A549 (cell line): ENCODE measurements at regions not wholly inside any gene's neighbourhood (a gene's known extent, or its start where the extent isn't known, plus 50 kb on each side); places are given as distances from the start of the nearest gene placed in this dataset.

Experiments used
- ATAC-seq, 2 experiments: fragments of 200-7000 bp in 1 of 2; fragments of >200 bp in 1 of 2; cut with Nextera tagmentation in 1 of 2; cut with Tn5 transposase in 1 of 2; 3 replicates each; pipeline versions ENCODE4 v1.8.0 to v1.9.1; 2018 to 2020; ENCODE audit warnings: mild to moderate bottlenecking in 1 of 2, moderate library complexity in 1 of 2
- CTCF ChIA-PET: fragments of 300-600 bp; sonication (Branson Sonifier 250); formaldehyde crosslinking; extraction: SDS; loops from one replicate; lab custom pipeline; 2021; ENCODE audit warnings: antibody characterized with exemption, inconsistent platforms; lab: Yijun Ruan, JAX
- POLR2A ChIA-PET: fragments of 350-600 bp; formaldehyde crosslinking; extraction: SDS; loops from one replicate; lab custom pipeline; 2021; ENCODE audit warnings: antibody characterized with exemption, inconsistent platforms; lab: Yijun Ruan, JAX
- DNase-seq, 2 experiments: peaks; one replicate each; pipeline versions ENCODE4 v3.0.0 to v3.0.0-alpha.2; 2011 to 2016; ENCODE audit warnings: low read depth in 1 of 2, low spot score in 1 of 2
- FAIRE-seq: peaks from 2 replicates; lab custom pipeline; 2011; peaks lifted over from hg19 to GRCh38; lab: Jason Lieb, UNC
- H3K27ac ChIP-seq, 2 experiments: fragments of >200 bp; sonication (Bioruptor Twin); formaldehyde crosslinking; 3 replicates each; pipeline ENCODE4 v1.5.1; 2016 to 2017
- H3K4me1 ChIP-seq: fragments of >200 bp; sonication (Bioruptor Twin); formaldehyde crosslinking; 3 replicates; pipeline ENCODE4 v1.6.1; 2016
- H3K4me2 ChIP-seq: fragments of >200 bp; sonication (Bioruptor Twin); formaldehyde crosslinking; 3 replicates; pipeline ENCODE4 v1.6.1; 2016
- H3K4me3 ChIP-seq: fragments of >200 bp; sonication (Bioruptor Twin); formaldehyde crosslinking; 3 replicates; pipeline ENCODE4 v1.5.1; 2016
- H3K9me3 ChIP-seq: fragments of >200 bp; sonication (Bioruptor Twin); formaldehyde crosslinking; 3 replicates; pipeline ENCODE4 v1.6.1; 2016
- CBX2 ChIP-seq: fragments of 200-600 bp; sonication (generic); IDR thresholded peaks from 2 replicates; pipeline ENCODE4 v1.6.1; 2016; ENCODE audit warnings: low read depth, mild to moderate bottlenecking, borderline replicate concordance
- CBX8 ChIP-seq: fragments of 200-600 bp; sonication (generic); IDR thresholded peaks from 2 replicates; pipeline ENCODE4 v1.6.1; 2016
- CEBPB ChIP-seq, 2 experiments: fragments of >200 bp in 1 of 2; sonication (Bioruptor Twin) in 1 of 2; formaldehyde crosslinking in 1 of 2; IDR thresholded peaks; 2 replicates each; pipeline ENCODE4 v1.6.1; 2012 to 2016
- FOSL2 ChIP-seq, 2 experiments: fragments of 450-650 bp in 1 of 2; fragments of >200 bp in 1 of 2; sonication (Bioruptor Twin) in 1 of 2; formaldehyde crosslinking; IDR thresholded peaks; 2 replicates each; pipeline versions ENCODE4 v1.5.0 to v1.6.1; 2016 to 2020; ENCODE audit warnings: mild to moderate bottlenecking in 1 of 2, moderate library complexity in 1 of 2
- HDAC2 ChIP-seq: fragments of 200-600 bp; sonication (generic); IDR thresholded peaks from 2 replicates; pipeline ENCODE4 v1.6.1; 2016
- HEYL ChIP-seq: fragments of 250-450 bp; sonication (Bioruptor Pico); IDR thresholded peaks from 2 replicates; pipeline ENCODE4 v1.8.0; 2021; ENCODE audit warnings: mild to moderate bottlenecking, moderate library complexity
- HOXB13 ChIP-seq: fragments of 250-450 bp; sonication (Bioruptor Pico); IDR thresholded peaks from 2 replicates; pipeline ENCODE4 v1.5.0; 2020; ENCODE audit warnings: low read depth, mild to moderate bottlenecking, moderate library complexity
- HOXB5 ChIP-seq: fragments of 250-450 bp; sonication (Bioruptor Pico); IDR thresholded peaks from 2 replicates; pipeline ENCODE4 v1.5.0; 2020; ENCODE audit warnings: mild to moderate bottlenecking, moderate library complexity
- NPAS2 ChIP-seq: fragments of 250-450 bp; sonication (Bioruptor Pico); IDR thresholded peaks from 2 replicates; pipeline ENCODE4 v1.8.0; 2022; ENCODE audit warnings: mild to moderate bottlenecking, moderate library complexity, borderline replicate concordance
- NR3C1 ChIP-seq: fragments of >200 bp; sonication (Bioruptor Twin); formaldehyde crosslinking; IDR thresholded peaks from 3 replicates; pipeline ENCODE4 v1.6.1; 2017
- PHF8 ChIP-seq: fragments of 200-600 bp; sonication (generic); IDR thresholded peaks from 2 replicates; pipeline ENCODE4 v1.6.1; 2016; ENCODE audit warnings: low read depth, mild to moderate bottlenecking, antibody characterized with exemption, moderate library complexity, borderline replicate concordance
- POLR2AphosphoS2 ChIP-seq: conservative IDR thresholded peaks from 2 replicates; pipeline ENCODE4 v1.6.1; 2012; ENCODE audit warnings: low read length, improper control_type of control experiment, inconsistent platforms
- RARB ChIP-seq: fragments of 250-450 bp; sonication (Bioruptor Pico); IDR thresholded peaks from 2 replicates; pipeline ENCODE4 v1.8.0; 2021; ENCODE audit warnings: mild to moderate bottlenecking, moderate library complexity
- RFX5 ChIP-seq: fragments of 450-650 bp; IDR thresholded peaks from 2 replicates; pipeline ENCODE4 v1.7.1; 2014; ENCODE audit warnings: antibody characterized with exemption, mild to moderate bottlenecking, moderate library complexity
- SMC3 ChIP-seq: fragments of >200 bp; sonication (Bioruptor Twin); formaldehyde crosslinking; IDR thresholded peaks from 3 replicates; pipeline ENCODE4 v1.6.1; 2018; ENCODE audit warnings: inconsistent platforms
- TFCP2L1 ChIP-seq: fragments of 250-450 bp; sonication (Bioruptor Pico); IDR thresholded peaks from 2 replicates; pipeline ENCODE4 v1.5.0; 2021; ENCODE audit warnings: mild to moderate bottlenecking
- ZFP36 ChIP-seq: fragments of 450-650 bp; IDR thresholded peaks from 2 replicates; pipeline ENCODE4 v1.6.1; 2014; ENCODE audit warnings: borderline replicate concordance; ENCODE audit not compliant: partially characterized antibody
- WGBS: methylation state at CpG from one replicate; pipeline ENCODE4 v1.1.6; 2017; ENCODE audit errors: missing lambda C conversion rate; 5-methylcytosine and 5-hydroxymethylcytosine counted together
- TF ChIP-seq, protein P1 (sequence below): fragments of 250-450 bp; sonication (Bioruptor Pico); IDR thresholded peaks from 2 replicates; pipeline ENCODE4 v1.5.0; 2020; ENCODE audit warnings: low read depth, mild to moderate bottlenecking, moderate library complexity
- TF ChIP-seq, protein P2 (sequence below): fragments of 200-600 bp; sonication (generic); IDR thresholded peaks from 2 replicates; pipeline ENCODE4 v1.6.1; 2016; ENCODE audit warnings: antibody characterized with exemption, mild to moderate bottlenecking, moderate library complexity
- TF ChIP-seq, protein P3 (sequence below): IDR thresholded peaks from 2 replicates; pipeline ENCODE4 v1.6.1; 2012
- TF ChIP-seq, protein P4 (sequence below): IDR thresholded peaks from 2 replicates; pipeline ENCODE4 v1.6.1; 2012
- TF ChIP-seq, protein P5 (sequence below): IDR thresholded peaks from 2 replicates; pipeline ENCODE4 v1.6.1; 2012; ENCODE audit warnings: low read depth, borderline replicate concordance
- TF ChIP-seq, protein P6 (sequence below): fragments of 450-650 bp; IDR thresholded peaks from 2 replicates; pipeline ENCODE4 v1.6.1; 2014; ENCODE audit warnings: antibody characterized with exemption

DNA sequence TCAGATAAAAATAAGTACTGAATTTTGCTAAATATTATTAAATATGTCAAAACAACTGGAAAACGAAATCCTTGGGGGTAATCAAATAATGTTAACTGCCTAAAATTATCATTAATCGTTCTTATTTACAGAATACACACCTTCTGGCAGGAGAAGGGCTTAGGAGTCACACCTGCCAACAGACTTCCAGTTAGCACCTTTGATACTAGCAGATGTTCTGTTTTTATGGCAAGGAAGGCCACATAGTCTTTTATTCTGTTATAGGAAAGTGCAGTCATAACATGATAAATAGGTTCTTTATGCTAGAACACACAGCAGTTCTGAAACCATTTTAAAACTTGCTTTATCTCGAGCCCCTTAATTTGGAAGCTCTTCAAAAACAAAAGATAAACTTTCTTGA is 464.1 kb downstream of the UTRN start:
- Histone ChIP-seq H3K27ac (no peak overlapping the region), H3K9me3 (no peaks in the 10 kb centered on the region), H3K4me3 (no peak overlapping the region), H3K4me1 (no peaks in the 10 kb centered on the region), H3K4me2 (no peak overlapping the region)
- ChIA-PET CTCF (interaction anchor here (0.5 kb wide), 1 partner anchor 112 kb away, joined by 6 read pairs; no protein-coding TSS in a partner anchor), POLR2A (no interaction called here)
- WGBS, result 42% methylated on average over 3 of the region's 3 CpGs
- FAIRE-seq (no peak), ATAC-seq (no peak), DNase-seq (no peak)
- no peak for TF ChIP-seq CBX2
- no peak for TF ChIP-seq HOXB13 (CRISPR knock-in tag)
- TF ChIP-seq RFX5, result no peak
- TF ChIP-seq, protein P1, sequence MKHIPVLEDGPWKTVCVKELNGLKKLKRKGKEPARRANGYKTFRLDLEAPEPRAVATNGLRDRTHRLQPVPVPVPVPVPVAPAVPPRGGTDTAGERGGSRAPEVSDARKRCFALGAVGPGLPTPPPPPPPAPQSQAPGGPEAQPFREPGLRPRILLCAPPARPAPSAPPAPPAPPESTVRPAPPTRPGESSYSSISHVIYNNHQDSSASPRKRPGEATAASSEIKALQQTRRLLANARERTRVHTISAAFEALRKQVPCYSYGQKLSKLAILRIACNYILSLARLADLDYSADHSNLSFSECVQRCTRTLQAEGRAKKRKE (CRISPR knock-in tag), result no peak
- no peak for TF ChIP-seq SMC3
- TF ChIP-seq, protein P2, sequence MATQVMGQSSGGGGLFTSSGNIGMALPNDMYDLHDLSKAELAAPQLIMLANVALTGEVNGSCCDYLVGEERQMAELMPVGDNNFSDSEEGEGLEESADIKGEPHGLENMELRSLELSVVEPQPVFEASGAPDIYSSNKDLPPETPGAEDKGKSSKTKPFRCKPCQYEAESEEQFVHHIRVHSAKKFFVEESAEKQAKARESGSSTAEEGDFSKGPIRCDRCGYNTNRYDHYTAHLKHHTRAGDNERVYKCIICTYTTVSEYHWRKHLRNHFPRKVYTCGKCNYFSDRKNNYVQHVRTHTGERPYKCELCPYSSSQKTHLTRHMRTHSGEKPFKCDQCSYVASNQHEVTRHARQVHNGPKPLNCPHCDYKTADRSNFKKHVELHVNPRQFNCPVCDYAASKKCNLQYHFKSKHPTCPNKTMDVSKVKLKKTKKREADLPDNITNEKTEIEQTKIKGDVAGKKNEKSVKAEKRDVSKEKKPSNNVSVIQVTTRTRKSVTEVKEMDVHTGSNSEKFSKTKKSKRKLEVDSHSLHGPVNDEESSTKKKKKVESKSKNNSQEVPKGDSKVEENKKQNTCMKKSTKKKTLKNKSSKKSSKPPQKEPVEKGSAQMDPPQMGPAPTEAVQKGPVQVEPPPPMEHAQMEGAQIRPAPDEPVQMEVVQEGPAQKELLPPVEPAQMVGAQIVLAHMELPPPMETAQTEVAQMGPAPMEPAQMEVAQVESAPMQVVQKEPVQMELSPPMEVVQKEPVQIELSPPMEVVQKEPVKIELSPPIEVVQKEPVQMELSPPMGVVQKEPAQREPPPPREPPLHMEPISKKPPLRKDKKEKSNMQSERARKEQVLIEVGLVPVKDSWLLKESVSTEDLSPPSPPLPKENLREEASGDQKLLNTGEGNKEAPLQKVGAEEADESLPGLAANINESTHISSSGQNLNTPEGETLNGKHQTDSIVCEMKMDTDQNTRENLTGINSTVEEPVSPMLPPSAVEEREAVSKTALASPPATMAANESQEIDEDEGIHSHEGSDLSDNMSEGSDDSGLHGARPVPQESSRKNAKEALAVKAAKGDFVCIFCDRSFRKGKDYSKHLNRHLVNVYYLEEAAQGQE, result no peak
- no peak for TF ChIP-seq NR3C1
- no peak for TF ChIP-seq RARB (CRISPR knock-in tag)
- no peak for TF ChIP-seq PHF8
- no peak for TF ChIP-seq FOSL2 (IDR thresholded peaks at IDR 0.05)
- TF ChIP-seq FOSL2 (CRISPR knock-in tag; IDR thresholded peaks at IDR 0.05), result no peak
- no peak for TF ChIP-seq POLR2AphosphoS2
- TF ChIP-seq, protein P3, sequence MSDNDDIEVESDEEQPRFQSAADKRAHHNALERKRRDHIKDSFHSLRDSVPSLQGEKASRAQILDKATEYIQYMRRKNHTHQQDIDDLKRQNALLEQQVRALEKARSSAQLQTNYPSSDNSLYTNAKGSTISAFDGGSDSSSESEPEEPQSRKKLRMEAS, result no peak
- no peak for TF ChIP-seq CEBPB (IDR thresholded peaks at IDR 0.05)
- TF ChIP-seq ZFP36, result no peak
- TF ChIP-seq, protein P4, sequence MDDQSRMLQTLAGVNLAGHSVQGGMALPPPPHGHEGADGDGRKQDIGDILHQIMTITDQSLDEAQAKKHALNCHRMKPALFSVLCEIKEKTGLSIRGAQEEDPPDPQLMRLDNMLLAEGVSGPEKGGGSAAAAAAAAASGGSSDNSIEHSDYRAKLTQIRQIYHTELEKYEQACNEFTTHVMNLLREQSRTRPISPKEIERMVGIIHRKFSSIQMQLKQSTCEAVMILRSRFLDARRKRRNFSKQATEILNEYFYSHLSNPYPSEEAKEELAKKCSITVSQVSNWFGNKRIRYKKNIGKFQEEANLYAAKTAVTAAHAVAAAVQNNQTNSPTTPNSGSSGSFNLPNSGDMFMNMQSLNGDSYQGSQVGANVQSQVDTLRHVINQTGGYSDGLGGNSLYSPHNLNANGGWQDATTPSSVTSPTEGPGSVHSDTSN, result no peak
- TF ChIP-seq HDAC2, result no peak
- TF ChIP-seq CBX8, result no peak

DNA sequence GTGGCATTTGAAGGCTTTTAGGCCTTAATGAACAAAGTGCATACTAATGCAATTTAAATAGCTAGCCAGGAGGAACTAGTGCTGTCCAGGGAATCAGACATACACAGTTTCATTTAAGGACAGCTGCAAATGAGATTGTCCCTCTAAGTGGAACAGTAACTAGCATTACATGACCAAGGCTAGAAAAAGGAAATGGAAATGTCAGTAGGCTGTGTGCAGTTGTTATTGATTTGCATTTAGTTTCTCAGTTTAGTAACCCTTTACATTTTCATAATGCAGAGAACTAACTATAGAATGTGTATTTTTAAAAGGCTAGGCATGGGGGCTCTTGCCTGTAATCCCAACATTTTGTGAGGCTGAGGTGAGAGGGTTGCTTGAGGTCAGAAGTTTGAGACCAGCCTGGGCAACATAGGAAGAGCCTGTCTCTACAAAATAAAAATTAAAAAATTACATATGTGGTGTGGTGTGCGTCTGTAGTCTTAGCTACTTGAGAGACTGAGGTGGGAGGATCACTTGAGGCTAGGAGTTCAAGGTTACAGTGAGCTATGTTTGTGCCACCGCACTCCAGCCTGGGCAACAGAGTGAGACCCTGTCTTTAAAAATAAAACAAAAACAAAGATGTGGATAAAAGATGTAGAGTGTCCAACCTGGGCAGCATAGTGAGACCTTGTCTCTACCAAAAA is 468.0 kb downstream of the UTRN start:
- Histone ChIP-seq H3K9me3 (no peaks in the 10 kb centered on the region), H3K4me2 (no peak overlapping the region), H3K27ac (no peak overlapping the region), H3K4me3 (no peak overlapping the region), H3K4me1 (peaks cover 17% of the 10 kb centered on the region)
- FAIRE-seq (no peak), DNase-seq (no peak), ATAC-seq (no peak)
- WGBS, result 83% methylated on average over 2 of the region's 2 CpGs
- CTCF ChIA-PET, result no interaction called here
- POLR2A ChIA-PET, result no interaction called here
- TF ChIP-seq CEBPB (IDR thresholded peaks at IDR 0.05) (no peak), HEYL (no peak), NPAS2 (CRISPR knock-in tag) (no peak), TFCP2L1 (no peak), HOXB13 (CRISPR knock-in tag) (no peak), HOXB5 (no peak)
- TF ChIP-seq, protein P5, sequence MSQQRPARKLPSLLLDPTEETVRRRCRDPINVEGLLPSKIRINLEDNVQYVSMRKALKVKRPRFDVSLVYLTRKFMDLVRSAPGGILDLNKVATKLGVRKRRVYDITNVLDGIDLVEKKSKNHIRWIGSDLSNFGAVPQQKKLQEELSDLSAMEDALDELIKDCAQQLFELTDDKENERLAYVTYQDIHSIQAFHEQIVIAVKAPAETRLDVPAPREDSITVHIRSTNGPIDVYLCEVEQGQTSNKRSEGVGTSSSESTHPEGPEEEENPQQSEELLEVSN, result no peak
- TF ChIP-seq, protein P3, result no peak
- TF ChIP-seq, protein P2, result no peak
- TF ChIP-seq, protein P6, sequence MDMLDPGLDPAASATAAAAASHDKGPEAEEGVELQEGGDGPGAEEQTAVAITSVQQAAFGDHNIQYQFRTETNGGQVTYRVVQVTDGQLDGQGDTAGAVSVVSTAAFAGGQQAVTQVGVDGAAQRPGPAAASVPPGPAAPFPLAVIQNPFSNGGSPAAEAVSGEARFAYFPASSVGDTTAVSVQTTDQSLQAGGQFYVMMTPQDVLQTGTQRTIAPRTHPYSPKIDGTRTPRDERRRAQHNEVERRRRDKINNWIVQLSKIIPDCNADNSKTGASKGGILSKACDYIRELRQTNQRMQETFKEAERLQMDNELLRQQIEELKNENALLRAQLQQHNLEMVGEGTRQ, result no peak
